ENCODE measurements at regions not wholly inside any gene's neighbourhood (a gene's known extent, or its start where the extent isn't known, plus 50 kb on each side); places are given as distances from the start of the nearest gene placed in this dataset.
"Not testable (repeated sequence)": the region's sequence is repeated elsewhere in the genome, so short reads cannot be mapped to it uniquely, and the experiment has no call there.

DNA sequence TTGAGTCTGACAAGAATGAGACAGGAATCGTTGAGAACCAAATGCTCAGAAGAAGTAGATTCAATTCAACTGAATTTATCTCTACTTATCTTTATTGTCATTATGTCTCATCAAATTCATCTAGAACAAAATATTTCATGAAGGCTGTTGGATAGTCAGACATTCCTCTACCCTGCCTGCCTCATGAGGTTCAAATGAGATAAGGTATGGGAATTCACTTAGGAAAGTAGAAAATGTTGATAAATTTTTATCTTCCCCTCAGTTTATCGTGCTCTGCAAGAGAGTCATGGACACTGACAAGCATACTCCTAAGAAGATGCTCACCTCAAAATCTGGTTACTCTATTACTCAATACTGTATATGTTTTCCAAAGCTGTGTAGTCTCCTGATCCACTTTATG, 149.7 kb upstream of the CDIN1 start:
- H3K27ac ChIP-seq (ENCODE audit: low read depth, low read length) = no peak overlapping the region
- no peaks in the 10 kb centered on the region for H3K36me3 ChIP-seq (ENCODE audit: control insufficient read depth in 1 of 2, insufficient read depth in 2 of 2, low read length in 2 of 2)
- H3K27me3 ChIP-seq (ENCODE audit: control insufficient read depth in 1 of 2, insufficient read depth in 2 of 2, low read length in 2 of 2) = no peaks in the 10 kb centered on the region
- H3K9ac ChIP-seq (ENCODE audit: low read depth in 1 of 2, low read length in 2 of 2) = no peak overlapping the region
- H3K9me3 ChIP-seq (ENCODE audit: control insufficient read depth in 1 of 2, low read length in 2 of 2) = no peaks in the 10 kb centered on the region
- H3K4me1 ChIP-seq (ENCODE audit: control insufficient read depth in 1 of 2, insufficient read depth in 2 of 2, low read length in 2 of 2) = no peaks in the 10 kb centered on the region
- no peak overlapping the region for H3K4me3 ChIP-seq (ENCODE audit: low read depth in 1 of 2, low read length in 2 of 2)

DNA sequence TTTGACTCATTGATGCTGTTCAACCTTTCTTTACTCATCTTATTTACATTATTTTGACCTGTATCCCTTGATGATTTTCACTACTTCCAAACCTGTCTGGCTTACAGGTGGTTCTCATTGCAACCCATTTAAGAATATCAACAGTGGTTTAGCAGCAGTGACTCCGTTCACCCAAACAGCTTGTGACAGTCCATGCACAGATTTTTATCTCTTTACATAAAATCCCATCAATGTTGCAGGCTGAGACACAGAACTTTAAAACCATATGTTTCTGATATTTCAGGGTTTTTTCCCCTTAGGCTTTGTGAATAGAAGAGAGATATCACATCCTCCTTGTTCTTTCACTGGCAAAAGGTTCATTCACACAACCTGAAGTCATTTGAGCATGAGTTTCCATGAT, 149.1 kb upstream of the CDIN1 start:
- Histone ChIP-seq H3K36me3 (ENCODE audit: control insufficient read depth in 1 of 2, insufficient read depth in 2 of 2, low read length in 2 of 2) (no peaks in the 10 kb centered on the region), H3K9ac (ENCODE audit: low read depth in 1 of 2, low read length in 2 of 2) (no peak overlapping the region), H3K9me3 (ENCODE audit: control insufficient read depth in 1 of 2, low read length in 2 of 2) (no peaks in the 10 kb centered on the region), H3K4me1 (ENCODE audit: control insufficient read depth in 1 of 2, insufficient read depth in 2 of 2, low read length in 2 of 2) (no peaks in the 10 kb centered on the region), H3K27me3 (ENCODE audit: control insufficient read depth in 1 of 2, insufficient read depth in 2 of 2, low read length in 2 of 2) (no peaks in the 10 kb centered on the region), H3K27ac (ENCODE audit: low read depth, low read length) (no peak overlapping the region), H3K4me3 (ENCODE audit: low read depth in 1 of 2, low read length in 2 of 2) (no peak overlapping the region)

DNA sequence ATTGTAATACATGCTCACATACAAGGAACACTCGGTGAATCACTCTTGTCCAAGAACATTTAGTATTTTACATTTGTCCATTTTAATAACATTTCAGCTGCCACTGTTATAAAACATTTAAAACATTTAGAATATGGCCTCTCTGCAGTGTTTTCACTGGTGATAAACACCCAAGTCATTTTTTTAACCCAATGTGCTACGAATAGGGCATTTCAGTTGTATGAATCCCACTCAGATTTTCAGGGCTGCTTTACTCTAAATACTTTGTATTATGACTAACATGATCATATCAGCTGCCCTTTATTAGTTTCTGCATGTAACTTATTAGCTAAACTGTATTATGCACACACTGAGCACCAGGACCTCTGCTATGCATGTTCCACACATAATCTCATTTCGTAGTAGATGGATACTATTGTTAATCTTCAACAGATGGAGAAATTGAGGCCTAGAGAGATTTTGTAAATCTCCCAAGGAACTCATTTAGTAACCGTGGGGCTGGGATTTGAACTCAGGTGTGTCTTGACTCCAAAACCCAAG, 148.6 kb upstream of the CDIN1 start:
- Histone ChIP-seq H3K9me3 (ENCODE audit: control insufficient read depth in 1 of 2, low read length in 2 of 2) (no peaks in the 10 kb centered on the region), H3K27me3 (ENCODE audit: control insufficient read depth in 1 of 2, insufficient read depth in 2 of 2, low read length in 2 of 2) (no peaks in the 10 kb centered on the region), H3K27ac (ENCODE audit: low read depth, low read length) (no peak overlapping the region), H3K4me3 (ENCODE audit: low read depth in 1 of 2, low read length in 2 of 2) (no peak overlapping the region), H3K4me1 (ENCODE audit: control insufficient read depth in 1 of 2, insufficient read depth in 2 of 2, low read length in 2 of 2) (no peaks in the 10 kb centered on the region), H3K9ac (ENCODE audit: low read depth in 1 of 2, low read length in 2 of 2) (no peak overlapping the region), H3K36me3 (ENCODE audit: control insufficient read depth in 1 of 2, insufficient read depth in 2 of 2, low read length in 2 of 2) (no peaks in the 10 kb centered on the region)

DNA sequence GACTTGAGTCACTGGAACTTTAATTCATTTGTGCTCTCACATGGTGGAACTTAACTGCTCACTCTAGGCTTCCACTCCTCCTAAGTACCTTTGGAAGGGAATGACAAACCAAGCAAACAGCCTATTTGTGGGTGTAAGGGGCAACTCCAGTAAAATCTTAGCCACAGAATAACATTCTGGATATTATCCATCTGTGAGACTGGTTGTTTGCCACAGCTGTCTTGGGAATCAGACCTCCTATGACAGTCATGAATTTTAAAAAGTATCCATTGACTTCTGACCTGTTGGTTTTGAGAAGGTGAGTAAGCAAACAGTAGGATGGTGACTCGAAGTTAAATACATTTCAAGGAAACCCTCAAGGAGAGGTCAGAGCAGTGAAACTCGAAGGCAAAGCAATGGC, 147.3 kb upstream of the CDIN1 start:
- Histone ChIP-seq H3K9ac (ENCODE audit: low read depth in 1 of 2, low read length in 2 of 2) (no peak overlapping the region), H3K4me1 (ENCODE audit: control insufficient read depth in 1 of 2, insufficient read depth in 2 of 2, low read length in 2 of 2) (no peaks in the 10 kb centered on the region), H3K27me3 (ENCODE audit: control insufficient read depth in 1 of 2, insufficient read depth in 2 of 2, low read length in 2 of 2) (no peaks in the 10 kb centered on the region), H3K9me3 (ENCODE audit: control insufficient read depth in 1 of 2, low read length in 2 of 2) (no peaks in the 10 kb centered on the region), H3K27ac (ENCODE audit: low read depth, low read length) (no peak overlapping the region), H3K4me3 (ENCODE audit: low read depth in 1 of 2, low read length in 2 of 2) (no peak overlapping the region), H3K36me3 (ENCODE audit: control insufficient read depth in 1 of 2, insufficient read depth in 2 of 2, low read length in 2 of 2) (no peaks in the 10 kb centered on the region)

DNA sequence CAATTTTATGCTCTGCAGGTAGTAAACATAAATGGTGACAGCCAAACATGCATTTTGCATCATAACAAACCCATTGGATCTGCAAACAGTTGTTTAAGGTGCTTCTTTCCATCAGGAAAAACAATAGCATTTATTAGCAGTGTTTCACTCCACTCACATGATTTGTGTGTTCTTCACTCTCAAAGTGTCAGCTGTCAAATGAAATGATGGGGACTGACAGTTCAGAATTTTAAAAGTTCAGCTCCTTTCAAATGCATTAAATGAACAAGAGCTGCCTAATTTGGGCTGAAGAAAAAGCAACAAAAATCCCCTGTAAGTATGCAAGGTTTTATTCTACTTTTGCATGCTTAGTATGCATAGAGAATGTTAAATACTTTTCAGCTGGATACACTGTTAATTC, 145.2 kb upstream of the CDIN1 start:
- no peak overlapping the region for H3K9ac ChIP-seq (ENCODE audit: low read depth in 1 of 2, low read length in 2 of 2)
- no peaks in the 10 kb centered on the region for H3K36me3 ChIP-seq (ENCODE audit: control insufficient read depth in 1 of 2, insufficient read depth in 2 of 2, low read length in 2 of 2)
- no peaks in the 10 kb centered on the region for H3K27me3 ChIP-seq (ENCODE audit: control insufficient read depth in 1 of 2, insufficient read depth in 2 of 2, low read length in 2 of 2)

DNA sequence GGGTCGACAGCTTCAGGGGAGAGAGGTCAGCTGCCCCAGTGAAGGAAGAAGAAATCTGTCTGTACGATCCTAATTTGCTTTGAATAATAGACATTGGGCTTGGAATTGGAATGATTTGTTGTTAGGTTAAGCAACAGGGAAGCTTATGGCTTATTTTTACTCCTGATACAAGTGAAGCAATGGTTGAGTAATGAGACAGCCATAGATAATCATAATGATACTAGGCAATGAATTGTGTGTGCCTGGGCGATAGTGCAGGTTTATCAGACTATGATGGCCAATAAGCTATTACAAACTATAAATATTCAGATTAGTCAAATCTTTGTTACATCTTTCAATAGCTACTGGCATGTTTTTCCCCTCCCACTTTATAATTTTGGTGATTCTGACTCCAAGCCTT, 140.9 kb upstream of the CDIN1 start:
- Histone ChIP-seq H3K4me1 (ENCODE audit: control insufficient read depth in 1 of 2, insufficient read depth in 2 of 2, low read length in 2 of 2) (no peaks in the 10 kb centered on the region), H3K27me3 (ENCODE audit: control insufficient read depth in 1 of 2, insufficient read depth in 2 of 2, low read length in 2 of 2) (no peaks in the 10 kb centered on the region), H3K9ac (ENCODE audit: low read depth in 1 of 2, low read length in 2 of 2) (no peak overlapping the region), H3K36me3 (ENCODE audit: control insufficient read depth in 1 of 2, insufficient read depth in 2 of 2, low read length in 2 of 2) (no peaks in the 10 kb centered on the region), H3K9me3 (ENCODE audit: control insufficient read depth in 1 of 2, low read length in 2 of 2) (no peaks in the 10 kb centered on the region), H3K27ac (ENCODE audit: low read depth, low read length) (no peak overlapping the region), H3K4me3 (ENCODE audit: low read depth in 1 of 2, low read length in 2 of 2) (no peak overlapping the region)

More for the DNA sequence above, 145.2 kb upstream of the CDIN1 start:
- Histone ChIP-seq H3K9me3 (ENCODE audit: control insufficient read depth in 1 of 2, low read length in 2 of 2) (no peaks in the 10 kb centered on the region), H3K4me1 (ENCODE audit: control insufficient read depth in 1 of 2, insufficient read depth in 2 of 2, low read length in 2 of 2) (no peaks in the 10 kb centered on the region), H3K4me3 (ENCODE audit: low read depth in 1 of 2, low read length in 2 of 2) (no peak overlapping the region), H3K27ac (ENCODE audit: low read depth, low read length) (no peak overlapping the region)

DNA sequence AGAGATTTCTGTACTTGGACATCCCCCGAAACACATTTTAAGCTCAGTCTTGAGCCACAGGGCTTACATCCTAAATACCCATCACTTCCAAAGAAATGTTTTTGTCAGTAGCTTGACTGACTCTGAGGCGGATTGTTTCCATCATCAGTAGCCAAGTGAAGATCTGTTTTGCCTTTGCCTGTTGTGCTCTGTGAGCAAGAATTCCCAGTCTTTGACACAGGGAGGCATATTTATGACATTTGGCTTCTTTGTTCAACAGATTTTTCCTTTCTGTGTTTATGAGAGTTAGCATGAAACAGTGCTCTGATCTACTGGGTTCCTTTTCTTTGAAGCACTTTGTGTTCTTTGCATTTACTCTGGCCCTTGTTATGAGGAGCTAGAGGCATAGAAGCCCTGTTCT, 132.1 kb upstream of the CDIN1 start:
- H3K27ac ChIP-seq (ENCODE audit: low read depth, low read length) = no peak overlapping the region
- no peak overlapping the region for H3K9ac ChIP-seq (ENCODE audit: low read depth in 1 of 2, low read length in 2 of 2)
- no peaks in the 10 kb centered on the region for H3K27me3 ChIP-seq (ENCODE audit: control insufficient read depth in 1 of 2, insufficient read depth in 2 of 2, low read length in 2 of 2)
- no peaks in the 10 kb centered on the region for H3K4me1 ChIP-seq (ENCODE audit: control insufficient read depth in 1 of 2, insufficient read depth in 2 of 2, low read length in 2 of 2)
- H3K9me3 ChIP-seq (ENCODE audit: control insufficient read depth in 1 of 2, low read length in 2 of 2) = no peaks in the 10 kb centered on the region
- no peak overlapping the region for H3K4me3 ChIP-seq (ENCODE audit: low read depth in 1 of 2, low read length in 2 of 2)
- H3K36me3 ChIP-seq (ENCODE audit: control insufficient read depth in 1 of 2, insufficient read depth in 2 of 2, low read length in 2 of 2) = no peaks in the 10 kb centered on the region

DNA sequence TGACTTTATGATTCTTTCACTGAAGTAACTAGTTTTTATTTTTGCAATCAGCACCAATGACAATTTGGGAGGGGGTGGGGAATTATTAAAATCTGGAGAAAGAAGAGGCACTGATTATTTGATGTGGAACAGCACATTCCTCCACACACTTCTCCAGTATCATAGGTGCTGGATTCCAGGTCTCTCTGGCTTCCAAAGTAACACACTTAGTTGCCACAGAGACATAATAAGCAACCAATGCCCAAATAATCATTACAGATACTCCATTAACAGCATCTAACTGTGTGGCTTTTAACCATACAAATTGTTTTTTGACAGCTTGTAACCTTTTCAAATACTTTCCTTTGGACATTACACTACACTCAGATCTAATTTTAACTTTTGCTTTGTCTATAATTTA, 131.0 kb upstream of the CDIN1 start:
- Histone ChIP-seq H3K9me3 (ENCODE audit: control insufficient read depth in 1 of 2, low read length in 2 of 2) (no peaks in the 10 kb centered on the region), H3K4me3 (ENCODE audit: low read depth in 1 of 2, low read length in 2 of 2) (no peak overlapping the region), H3K36me3 (ENCODE audit: control insufficient read depth in 1 of 2, insufficient read depth in 2 of 2, low read length in 2 of 2) (no peaks in the 10 kb centered on the region), H3K27me3 (ENCODE audit: control insufficient read depth in 1 of 2, insufficient read depth in 2 of 2, low read length in 2 of 2) (no peaks in the 10 kb centered on the region), H3K4me1 (ENCODE audit: control insufficient read depth in 1 of 2, insufficient read depth in 2 of 2, low read length in 2 of 2) (no peaks in the 10 kb centered on the region), H3K9ac (ENCODE audit: low read depth in 1 of 2, low read length in 2 of 2) (no peak overlapping the region), H3K27ac (ENCODE audit: low read depth, low read length) (no peak overlapping the region)

DNA sequence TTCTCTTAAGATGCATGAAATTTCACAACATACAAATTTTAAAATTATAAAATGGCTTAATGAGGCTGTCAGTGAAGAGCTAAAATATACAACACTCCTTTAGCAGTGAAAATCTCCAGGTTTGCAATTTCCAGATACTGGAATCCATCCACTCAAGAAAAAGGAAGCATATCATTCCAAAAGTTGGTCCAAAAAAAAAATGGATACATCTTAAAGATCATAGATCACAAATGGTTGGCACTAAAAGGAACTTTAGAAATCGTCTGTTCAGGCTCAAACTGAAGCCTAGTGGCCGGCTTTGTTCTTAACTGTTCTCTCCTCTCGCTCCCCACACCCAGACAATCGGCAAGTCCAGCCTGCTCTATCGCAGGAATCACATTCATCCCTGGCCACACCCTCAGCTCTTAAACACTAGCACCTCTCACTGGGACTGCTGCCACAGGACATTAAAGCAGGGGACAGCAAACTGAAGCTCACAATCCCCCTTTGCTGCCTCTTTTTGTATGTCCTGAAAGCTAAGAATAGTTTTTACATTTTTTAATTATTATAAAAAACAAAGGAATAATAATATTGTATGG, 130.3 kb upstream of the CDIN1 start:
- H3K9me3 ChIP-seq (ENCODE audit: control insufficient read depth in 1 of 2, low read length in 2 of 2) = no peaks in the 10 kb centered on the region
- H3K36me3 ChIP-seq (ENCODE audit: control insufficient read depth in 1 of 2, insufficient read depth in 2 of 2, low read length in 2 of 2) = no peaks in the 10 kb centered on the region
- no peaks in the 10 kb centered on the region for H3K4me1 ChIP-seq (ENCODE audit: control insufficient read depth in 1 of 2, insufficient read depth in 2 of 2, low read length in 2 of 2)
- no peak overlapping the region for H3K4me3 ChIP-seq (ENCODE audit: low read depth in 1 of 2, low read length in 2 of 2)
- H3K9ac ChIP-seq (ENCODE audit: low read depth in 1 of 2, low read length in 2 of 2) = no peak overlapping the region
- no peak overlapping the region for H3K27ac ChIP-seq (ENCODE audit: low read depth, low read length)
- no peaks in the 10 kb centered on the region for H3K27me3 ChIP-seq (ENCODE audit: control insufficient read depth in 1 of 2, insufficient read depth in 2 of 2, low read length in 2 of 2)

DNA sequence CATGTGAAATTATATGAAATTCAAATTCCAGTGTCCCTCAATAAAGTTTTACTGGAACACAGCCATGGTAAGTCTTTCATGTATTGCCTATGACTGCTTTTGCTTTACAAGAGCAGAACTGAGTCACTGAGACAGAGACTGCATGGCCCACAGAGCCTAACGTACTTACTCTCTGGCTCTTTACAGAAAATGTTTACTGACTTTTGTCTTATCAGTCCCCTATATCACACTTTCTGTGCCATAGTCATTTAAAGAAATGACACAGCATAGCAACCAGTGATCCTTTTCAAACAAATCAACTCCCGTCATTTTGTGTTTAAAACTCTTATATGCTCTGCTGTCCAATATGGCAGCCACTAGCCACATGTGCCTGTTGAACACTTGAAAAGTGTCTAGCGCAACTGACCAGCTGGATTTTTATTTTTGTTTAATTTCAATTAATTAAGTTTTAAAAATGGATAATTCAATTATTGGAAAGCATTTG, 129.7 kb upstream of the CDIN1 start:
- Histone ChIP-seq H3K36me3 (ENCODE audit: control insufficient read depth in 1 of 2, insufficient read depth in 2 of 2, low read length in 2 of 2) (no peaks in the 10 kb centered on the region), H3K27ac (ENCODE audit: low read depth, low read length) (no peak overlapping the region), H3K4me1 (ENCODE audit: control insufficient read depth in 1 of 2, insufficient read depth in 2 of 2, low read length in 2 of 2) (no peaks in the 10 kb centered on the region), H3K9me3 (ENCODE audit: control insufficient read depth in 1 of 2, low read length in 2 of 2) (no peaks in the 10 kb centered on the region), H3K9ac (ENCODE audit: low read depth in 1 of 2, low read length in 2 of 2) (no peak overlapping the region), H3K4me3 (ENCODE audit: low read depth in 1 of 2, low read length in 2 of 2) (no peak overlapping the region), H3K27me3 (ENCODE audit: control insufficient read depth in 1 of 2, insufficient read depth in 2 of 2, low read length in 2 of 2) (no peaks in the 10 kb centered on the region)

DNA sequence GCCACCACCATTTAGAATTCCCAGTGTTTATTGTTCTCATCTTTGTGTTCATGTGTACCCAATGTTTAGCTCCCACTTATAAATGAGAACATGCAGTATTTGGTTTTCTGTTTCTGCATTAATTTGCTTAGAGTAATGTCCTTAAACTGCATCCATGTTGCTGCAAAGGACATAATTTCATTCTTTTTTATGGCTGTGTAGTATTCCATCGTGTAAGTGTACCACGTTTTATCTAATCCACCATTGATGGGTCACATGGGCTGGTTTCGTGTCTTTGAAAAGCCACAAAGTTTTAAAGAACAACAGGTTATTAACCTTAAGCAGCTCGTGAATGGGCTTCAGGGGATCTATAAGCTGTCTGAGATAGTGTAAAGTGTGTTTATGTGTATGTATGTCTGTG, 125.2 kb upstream of the CDIN1 start:
- H3K9me3 ChIP-seq (ENCODE audit: control insufficient read depth in 1 of 2, low read length in 2 of 2); H3K4me1 ChIP-seq (ENCODE audit: control insufficient read depth in 1 of 2, insufficient read depth in 2 of 2, low read length in 2 of 2); H3K27me3 ChIP-seq (ENCODE audit: control insufficient read depth in 1 of 2, insufficient read depth in 2 of 2, low read length in 2 of 2); H3K9ac ChIP-seq (ENCODE audit: low read depth in 1 of 2, low read length in 2 of 2); H3K27ac ChIP-seq (ENCODE audit: low read depth, low read length); H3K36me3 ChIP-seq (ENCODE audit: control insufficient read depth in 1 of 2, insufficient read depth in 2 of 2, low read length in 2 of 2); H3K4me3 ChIP-seq (ENCODE audit: low read depth in 1 of 2, low read length in 2 of 2): not testable (repeated sequence)

Measured in duodenal mucosa (tissue), 2 donors.